HUES48 (cell line): ENCODE measurements at regions not wholly inside any gene's neighbourhood (a gene's known extent, or its start where the extent isn't known, plus 50 kb on each side); places are given as distances from the start of the nearest gene placed in this dataset.
"Not testable (repeated sequence)": the region's sequence is repeated elsewhere in the genome, so short reads cannot be mapped to it uniquely, and the experiment has no call there.

Source experiments
- H3K27ac ChIP-seq: one replicate; pipeline ENCODE4 v1.7.0; 2013; ENCODE audit warnings: low read depth, low read length, inconsistent platforms
- H3K27me3 ChIP-seq: 2 replicates; pipeline ENCODE4 v1.6.1; 2013; ENCODE audit warnings: mild to moderate bottlenecking, low read length; ENCODE audit not compliant: control insufficient read depth, insufficient read depth
- H3K36me3 ChIP-seq: 2 replicates; pipeline ENCODE4 v1.6.1; 2013; ENCODE audit warnings: low read length; ENCODE audit not compliant: control insufficient read depth, insufficient read depth
- H3K4me1 ChIP-seq: 2 replicates; pipeline ENCODE4 v1.6.1; 2013; ENCODE audit warnings: mild to moderate bottlenecking, low read length; ENCODE audit not compliant: control insufficient read depth, insufficient read depth
- H3K4me3 ChIP-seq: 2 replicates; pipeline ENCODE4 v1.5.1; 2013; ENCODE audit warnings: mild to moderate bottlenecking, low read depth, low read length
- H3K9ac ChIP-seq: 2 replicates; pipeline ENCODE4 v1.6.1; 2013; ENCODE audit warnings: mild to moderate bottlenecking, low read depth, low read length, moderate library complexity
- H3K9me3 ChIP-seq: 2 replicates; pipeline ENCODE4 v1.6.1; 2013; ENCODE audit warnings: low read length; ENCODE audit not compliant: control insufficient read depth, insufficient read depth

DNA sequence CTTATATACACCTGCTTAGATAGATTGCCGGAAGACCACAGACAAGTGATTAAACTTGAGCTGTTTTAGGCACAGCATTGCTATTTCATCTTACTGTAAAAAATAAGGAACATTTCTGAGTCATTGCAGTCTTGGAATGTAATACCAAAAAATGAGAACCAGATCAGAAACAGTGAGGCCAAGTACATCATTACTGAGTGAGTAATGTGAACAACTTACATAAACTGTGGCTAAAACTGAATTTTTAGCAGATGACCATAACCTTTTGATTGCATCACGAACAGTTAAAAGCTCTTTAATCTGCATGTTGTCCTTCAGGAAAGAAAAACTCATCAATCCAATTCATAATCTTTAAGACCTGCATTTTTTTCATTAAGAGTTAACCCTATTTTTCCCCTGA lies 157.1 kb upstream of the FGF10 start:
- no peaks in the 10 kb centered on the region for H3K36me3 ChIP-seq
- no peak overlapping the region for H3K4me3 ChIP-seq
- H3K9ac ChIP-seq: no peak overlapping the region
- H3K4me1 ChIP-seq: no peaks in the 10 kb centered on the region
- H3K9me3 ChIP-seq: no peaks in the 10 kb centered on the region
- no peaks in the 10 kb centered on the region for H3K27me3 ChIP-seq
- no peak overlapping the region for H3K27ac ChIP-seq

DNA sequence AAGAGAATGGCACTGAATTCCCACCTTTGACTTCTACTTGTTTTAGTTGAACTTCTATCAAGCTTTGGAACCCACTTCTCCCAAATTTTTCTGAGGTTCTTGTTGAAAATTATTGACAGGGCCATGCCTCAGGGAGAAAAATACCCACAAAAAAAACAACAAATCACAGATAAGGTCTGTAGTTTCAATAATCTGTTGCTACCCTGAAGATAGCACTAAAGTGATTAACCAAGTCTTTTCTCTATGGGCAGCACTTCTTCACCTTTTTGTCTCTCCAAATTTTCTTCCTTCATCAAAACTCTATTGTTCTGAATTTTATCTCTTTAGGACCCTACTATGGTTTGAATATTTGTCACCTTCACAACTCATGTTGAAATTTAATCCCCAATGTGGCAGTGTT lies 154.3 kb upstream of the FGF10 start:
- Histone ChIP-seq H3K4me1 (no peaks in the 10 kb centered on the region), H3K27ac (no peak overlapping the region), H3K36me3 (no peaks in the 10 kb centered on the region), H3K4me3 (no peak overlapping the region), H3K9ac (no peak overlapping the region), H3K9me3 (no peaks in the 10 kb centered on the region), H3K27me3 (no peaks in the 10 kb centered on the region)

DNA sequence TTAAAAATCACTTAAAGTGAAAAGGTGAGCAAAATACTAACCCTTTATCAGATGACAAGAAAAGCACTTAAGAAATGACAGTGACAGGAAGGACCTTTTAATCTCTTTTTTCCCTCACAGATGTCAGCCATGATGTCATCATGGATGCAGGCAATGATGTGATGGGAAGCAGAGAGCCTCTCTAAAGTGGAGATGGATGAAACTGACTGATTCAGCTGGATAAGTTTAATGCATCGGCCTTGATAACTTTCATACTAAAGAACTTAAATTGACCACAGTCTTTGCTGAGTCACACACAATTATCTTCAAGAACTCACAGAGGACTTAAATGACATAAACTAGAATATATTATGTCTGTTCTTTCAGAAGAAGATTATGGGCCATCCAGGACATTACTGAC lies 153.2 kb upstream of the FGF10 start:
- Histone ChIP-seq H3K36me3 (no peaks in the 10 kb centered on the region), H3K9me3 (no peaks in the 10 kb centered on the region), H3K27ac (no peak overlapping the region), H3K4me1 (no peaks in the 10 kb centered on the region), H3K27me3 (no peaks in the 10 kb centered on the region), H3K9ac (no peak overlapping the region), H3K4me3 (no peak overlapping the region)

DNA sequence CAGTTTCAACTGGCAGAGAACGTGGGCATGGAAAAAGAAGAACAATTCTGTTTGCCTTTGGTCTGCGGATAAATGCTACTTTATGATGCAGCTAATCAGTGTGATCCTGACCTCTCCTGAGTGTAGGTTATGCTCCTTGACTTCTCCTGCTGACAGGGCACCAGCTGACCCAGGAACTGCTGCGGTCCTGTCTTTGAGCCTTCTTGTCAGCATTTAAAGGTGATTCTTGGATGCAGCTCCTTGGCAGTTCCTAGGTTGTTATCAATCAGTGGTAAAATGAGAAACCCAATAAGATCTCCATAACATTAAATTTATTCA lies 150.3 kb upstream of the FGF10 start:
- no peak overlapping the region for H3K27ac ChIP-seq
- no peaks in the 10 kb centered on the region for H3K9me3 ChIP-seq
- no peak overlapping the region for H3K9ac ChIP-seq
- no peaks in the 10 kb centered on the region for H3K27me3 ChIP-seq
- H3K36me3 ChIP-seq: no peaks in the 10 kb centered on the region
- no peaks in the 10 kb centered on the region for H3K4me1 ChIP-seq
- no peak overlapping the region for H3K4me3 ChIP-seq

DNA sequence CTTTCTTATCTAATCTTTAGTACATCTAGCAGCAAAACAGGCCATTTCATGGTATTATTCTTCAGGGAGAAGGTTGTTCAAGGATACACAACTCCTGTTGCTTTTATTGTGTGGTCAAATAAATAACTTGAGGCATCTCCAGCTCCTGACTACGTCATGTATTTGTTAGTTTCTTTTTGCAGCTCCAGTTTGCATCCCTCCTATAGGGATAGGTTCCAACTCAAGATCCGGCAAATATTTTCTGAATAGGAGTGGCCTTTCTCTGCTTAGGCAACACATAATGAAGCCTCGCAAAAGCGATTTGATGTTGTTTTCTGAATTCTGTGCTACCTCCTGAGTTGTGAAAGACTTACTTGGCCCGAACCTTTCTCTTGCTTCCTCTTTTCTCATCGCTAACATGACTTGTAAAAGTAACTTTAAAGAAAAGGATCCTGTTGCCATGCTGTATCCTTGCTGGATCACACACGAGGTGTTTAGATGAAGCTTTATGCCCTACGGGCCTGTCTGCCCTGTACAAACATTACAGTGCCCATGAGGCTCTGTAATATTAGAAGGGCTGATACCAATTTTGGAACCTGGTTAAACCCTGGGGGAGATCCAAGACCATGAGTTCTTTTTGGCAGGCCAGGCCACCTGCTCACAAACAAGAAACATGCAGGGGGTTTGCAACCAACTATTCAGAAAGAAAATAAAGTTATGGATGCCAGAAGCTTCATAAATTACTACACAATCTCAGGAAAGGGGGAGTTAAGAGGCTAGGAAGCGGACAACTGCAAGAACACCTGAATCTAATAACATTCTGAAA lies 149.8 kb upstream of the FGF10 start:
- no peaks in the 10 kb centered on the region for H3K27me3 ChIP-seq
- no peak overlapping the region for H3K27ac ChIP-seq
- no peak overlapping the region for H3K4me3 ChIP-seq
- H3K4me1 ChIP-seq: no peaks in the 10 kb centered on the region
- no peaks in the 10 kb centered on the region for H3K9me3 ChIP-seq
- H3K9ac ChIP-seq: no peak overlapping the region
- no peaks in the 10 kb centered on the region for H3K36me3 ChIP-seq

DNA sequence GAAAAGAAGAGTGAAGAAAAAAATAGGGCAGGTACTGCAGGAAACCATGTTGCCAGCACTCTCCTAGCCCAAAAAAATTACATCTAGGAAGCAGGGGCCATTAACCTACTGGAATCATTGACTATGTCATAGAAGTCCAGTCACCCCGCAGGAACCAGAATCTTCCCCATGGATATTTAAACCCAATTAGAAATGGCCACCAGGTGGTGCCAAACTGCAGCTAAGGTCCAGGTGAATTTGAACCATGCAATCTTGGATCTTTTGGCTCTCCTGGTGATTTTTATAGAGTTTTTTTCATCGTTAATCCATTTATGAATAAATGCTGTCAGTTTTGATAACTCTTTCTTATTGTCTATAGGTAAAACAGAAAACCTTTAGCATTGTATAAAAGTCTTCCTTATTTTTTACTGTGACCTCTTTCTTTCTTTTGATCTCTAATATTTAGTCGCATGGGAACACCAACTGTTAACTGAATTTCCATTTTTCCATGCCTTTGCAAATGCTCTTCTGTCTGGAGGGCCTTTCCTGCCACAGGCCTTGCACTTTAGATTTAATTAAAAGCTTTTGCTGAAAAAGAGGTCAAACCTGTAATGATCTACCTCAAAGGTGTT lies 147.5 kb upstream of the FGF10 start:
- no peaks in the 10 kb centered on the region for H3K27me3 ChIP-seq
- no peaks in the 10 kb centered on the region for H3K36me3 ChIP-seq
- H3K9me3 ChIP-seq: no peaks in the 10 kb centered on the region
- no peaks in the 10 kb centered on the region for H3K4me1 ChIP-seq
- no peak overlapping the region for H3K4me3 ChIP-seq
- H3K27ac ChIP-seq: no peak overlapping the region
- no peak overlapping the region for H3K9ac ChIP-seq

DNA sequence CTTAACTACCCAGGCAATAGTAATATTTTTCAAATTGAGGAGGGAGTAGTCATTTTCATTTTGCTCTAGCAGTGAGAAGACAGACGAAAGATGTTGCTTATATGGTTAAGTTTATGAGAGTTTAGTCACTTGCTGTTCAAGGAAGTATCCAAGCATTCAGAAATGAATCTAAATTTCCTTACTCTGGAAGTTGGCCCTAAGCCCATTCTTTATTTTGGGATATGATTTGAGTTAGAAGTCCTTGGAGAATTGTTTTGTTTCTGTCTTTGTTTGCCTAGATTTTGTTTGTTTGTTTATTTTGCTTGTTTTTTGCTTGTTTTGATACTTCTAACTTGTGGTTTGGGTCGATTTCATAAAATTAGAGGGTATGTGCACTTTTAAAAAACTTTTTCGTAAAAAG lies 146.4 kb upstream of the FGF10 start:
- no peaks in the 10 kb centered on the region for H3K4me1 ChIP-seq
- no peak overlapping the region for H3K4me3 ChIP-seq
- no peaks in the 10 kb centered on the region for H3K27me3 ChIP-seq
- peaks cover 3% of the 10 kb centered on the region; the same call in 1 of the 2 replicates for H3K9me3 ChIP-seq
- no peak overlapping the region for H3K9ac ChIP-seq
- H3K27ac ChIP-seq: no peak overlapping the region
- no peaks in the 10 kb centered on the region for H3K36me3 ChIP-seq

DNA sequence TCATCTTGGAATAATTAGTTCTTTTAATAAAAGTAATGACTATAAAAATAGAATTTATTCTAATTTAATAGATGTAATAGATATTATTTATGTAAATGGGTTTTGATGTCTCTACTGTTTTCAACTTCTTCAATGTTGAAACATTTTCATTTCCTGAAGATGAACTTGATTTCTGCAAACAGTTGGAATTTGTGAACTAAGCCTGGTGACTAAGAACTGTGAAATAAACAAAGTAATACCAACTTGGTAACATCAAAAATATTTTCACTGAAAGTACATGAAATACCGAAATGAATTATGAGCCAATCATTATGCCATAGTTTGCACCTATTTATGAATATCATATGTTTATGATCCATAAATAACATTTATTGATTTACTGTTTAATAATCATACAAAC lies 143.8 kb upstream of the FGF10 start:
- Histone ChIP-seq H3K36me3 (no peaks in the 10 kb centered on the region), H3K4me1 (no peaks in the 10 kb centered on the region), H3K27me3 (no peaks in the 10 kb centered on the region), H3K9ac (no peak overlapping the region), H3K4me3 (no peak overlapping the region), H3K9me3 (peaks cover 3% of the 10 kb centered on the region; the same call in 1 of the 2 replicates), H3K27ac (no peak overlapping the region)

DNA sequence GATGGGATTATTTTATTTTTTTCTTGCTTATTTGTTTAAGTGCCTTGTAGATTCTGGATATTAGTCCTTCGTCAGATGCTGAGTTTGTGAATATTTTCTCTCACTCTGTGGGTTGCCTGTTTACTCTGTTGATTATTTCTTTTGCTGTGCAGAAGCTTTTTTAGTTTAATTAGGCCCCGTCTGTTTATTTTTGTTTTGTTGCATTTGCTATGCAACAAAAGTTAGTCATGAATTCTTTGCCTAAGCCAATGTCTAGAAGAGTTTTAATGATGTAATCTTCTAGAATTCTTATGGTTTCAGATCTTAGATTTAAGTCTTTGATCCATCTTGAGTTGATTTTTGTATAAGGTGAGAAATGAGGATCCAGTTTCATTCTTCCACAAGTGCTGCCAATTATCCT lies 142.5 kb upstream of the FGF10 start:
- not testable (repeated sequence) for H3K9me3 ChIP-seq, H3K4me1 ChIP-seq, H3K36me3 ChIP-seq, H3K4me3 ChIP-seq, H3K27ac ChIP-seq, H3K9ac ChIP-seq, H3K27me3 ChIP-seq

DNA sequence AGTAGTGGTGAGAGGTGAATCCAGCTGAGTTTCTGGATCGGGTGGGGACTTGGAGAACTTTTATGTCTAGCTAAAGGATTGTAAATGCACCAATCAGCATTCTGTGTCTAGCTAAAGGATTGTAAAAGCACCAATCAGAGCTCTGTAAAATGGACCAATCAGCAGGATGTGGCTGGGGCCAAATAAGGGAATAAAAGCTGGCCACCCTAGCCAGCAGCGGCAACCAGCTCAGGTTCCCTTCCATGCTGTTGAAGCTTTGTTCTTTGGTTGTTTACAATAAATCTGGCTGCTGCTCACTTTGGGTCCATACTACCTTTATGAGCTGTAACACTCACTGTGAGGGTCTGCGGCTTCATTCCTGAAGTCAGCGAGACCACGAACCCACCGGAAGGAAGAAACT lies 141.6 kb upstream of the FGF10 start:
- not testable (repeated sequence) for H3K4me1 ChIP-seq, H3K27me3 ChIP-seq, H3K27ac ChIP-seq, H3K4me3 ChIP-seq, H3K36me3 ChIP-seq, H3K9me3 ChIP-seq, H3K9ac ChIP-seq

DNA sequence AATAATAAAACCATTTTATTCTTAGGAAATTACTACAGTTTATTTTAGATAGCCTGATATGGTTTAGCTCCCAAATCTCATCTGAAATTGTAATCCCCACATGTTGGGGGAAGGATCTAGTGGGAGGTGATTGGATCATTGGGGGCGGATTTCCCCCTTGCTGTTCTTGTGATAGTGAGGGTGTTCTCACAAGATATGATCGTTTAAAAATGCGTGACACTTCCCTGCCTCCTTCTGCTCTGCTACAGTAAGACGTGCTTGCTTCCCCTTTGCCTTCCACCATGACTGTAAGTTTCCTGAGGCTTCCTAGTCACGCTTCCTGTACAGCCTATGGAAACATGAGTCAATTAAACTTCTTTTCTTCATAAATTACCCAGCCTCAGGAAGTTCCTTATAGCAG lies 122.4 kb upstream of the FGF10 start:
- Histone ChIP-seq H3K4me1 (no peaks in the 10 kb centered on the region; the same call in 1 of the 2 replicates), H3K36me3 (no peaks in the 10 kb centered on the region), H3K9me3 (no peaks in the 10 kb centered on the region), H3K9ac (no peak overlapping the region), H3K27me3 (no peaks in the 10 kb centered on the region), H3K4me3 (no peak overlapping the region), H3K27ac (no peak overlapping the region)
